ENCODE measurements at regions not wholly inside any gene's neighbourhood (a gene's known extent, or its start where the extent isn't known, plus 50 kb on each side); places are given as distances from the start of the nearest gene placed in this dataset.

- TF ChIP-seq RFX1 (IDR thresholded peaks at IDR 0.05) (no peak), TAF1 (IDR thresholded peaks at IDR 0.05; ENCODE audit: control insufficient read depth, extremely low read depth, insufficient read depth, low read length, severe bottlenecking) (no peak), SIN3A (IDR thresholded peaks at IDR 0.05; ENCODE audit: borderline replicate concordance in 2 of 2, control insufficient read depth in 1 of 2, low read depth in 2 of 2, low read length in 2 of 2) (no peak), BRF1 (IDR thresholded peaks at IDR 0.05; ENCODE audit: borderline replicate concordance, extremely low read depth, insufficient read length) (no peak), CTCF (IDR thresholded peaks at IDR 0.05 in 2 of 3, conservative IDR thresholded peaks at IDR 0.05 in 1 of 3; ENCODE audit: insufficient read depth in 2 of 3, low read depth in 1 of 3, low read length in 3 of 3) (no peak), ZNF592 (IDR thresholded peaks at IDR 0.05) (no peak), EGR1 (conservative IDR thresholded peaks at IDR 0.05) (no peak)
- TF ChIP-seq, protein P1, sequence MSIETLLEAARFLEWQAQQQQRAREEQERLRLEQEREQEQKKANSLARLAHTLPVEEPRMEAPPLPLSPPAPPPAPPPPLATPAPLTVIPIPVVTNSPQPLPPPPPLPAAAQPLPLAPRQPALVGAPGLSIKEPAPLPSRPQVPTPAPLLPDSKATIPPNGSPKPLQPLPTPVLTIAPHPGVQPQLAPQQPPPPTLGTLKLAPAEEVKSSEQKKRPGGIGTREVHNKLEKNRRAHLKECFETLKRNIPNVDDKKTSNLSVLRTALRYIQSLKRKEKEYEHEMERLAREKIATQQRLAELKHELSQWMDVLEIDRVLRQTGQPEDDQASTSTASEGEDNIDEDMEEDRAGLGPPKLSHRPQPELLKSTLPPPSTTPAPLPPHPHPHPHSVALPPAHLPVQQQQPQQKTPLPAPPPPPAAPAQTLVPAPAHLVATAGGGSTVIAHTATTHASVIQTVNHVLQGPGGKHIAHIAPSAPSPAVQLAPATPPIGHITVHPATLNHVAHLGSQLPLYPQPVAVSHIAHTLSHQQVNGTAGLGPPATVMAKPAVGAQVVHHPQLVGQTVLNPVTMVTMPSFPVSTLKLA (conservative IDR thresholded peaks at IDR 0.05), result no peak
These were observed 795.6 kb upstream of the GALNTL6 start for GRCh38 chr4:171017593-171017992.

All from K562 (cell line).